NT2/D1 (cell line): ENCODE measurements at regions not wholly inside any gene's neighbourhood (a gene's known extent, or its start where the extent isn't known, plus 50 kb on each side); places are given as distances from the start of the nearest gene placed in this dataset.

Experiments
- YY1 ChIP-seq: IDR thresholded peaks from 2 replicates; pipeline ENCODE4 v1.6.1; 2011; ENCODE audit not compliant: insufficient read length, insufficient read depth
- ZNF274 ChIP-seq: IDR thresholded peaks from 2 replicates; pipeline ENCODE4 v1.6.1; 2011; ENCODE audit warnings: mild to moderate bottlenecking, low read depth, low read length

DNA sequence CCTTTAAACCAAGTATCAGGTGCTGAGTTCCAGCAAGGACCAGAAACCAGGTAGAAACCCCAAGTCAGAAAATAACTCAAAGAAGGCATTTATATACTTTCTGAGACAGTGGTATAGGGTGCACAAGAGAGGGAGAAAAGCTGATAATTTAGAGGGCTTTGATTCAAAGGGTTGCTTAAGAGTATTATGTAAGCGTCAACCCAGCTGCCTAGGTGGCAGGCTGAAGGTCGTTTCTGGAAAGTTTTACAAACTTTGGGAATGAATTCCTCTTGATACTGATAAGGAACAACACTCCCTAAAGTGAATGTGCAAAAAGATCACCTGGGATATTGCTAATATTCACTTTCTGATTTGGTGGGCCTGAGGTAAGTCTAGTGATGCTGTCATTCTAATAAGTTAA is 800.7 kb downstream of the MAFB start:
- no peak for TF ChIP-seq ZNF274
- TF ChIP-seq YY1 = no peak
